Activated CD4-positive, alpha-beta memory T cell treated with anti-CD3 and anti-CD28 coated beads, Interleukin-2, amount 10 ng/mL, durations not matched to agents 7 days and 5 days (primary cell): ENCODE measurements at regions not wholly inside any gene's neighbourhood (a gene's known extent, or its start where the extent isn't known, plus 50 kb on each side); places are given as distances from the start of the nearest gene placed in this dataset.

Experiments used
- CTCF ChIA-PET: fragments of 350-600 bp; sonication (Branson Sonifier 250); formaldehyde crosslinking; loops from one replicate; lab custom pipeline; 2021; ENCODE audit warnings: antibody characterized with exemption, inconsistent platforms; lab: Charles Lee
- POLR2A ChIA-PET: fragments of 350-600 bp; sonication (Branson Sonifier 250); formaldehyde crosslinking; loops from one replicate; lab custom pipeline; 2021; ENCODE audit warnings: antibody characterized with exemption; lab: Charles Lee
- DNase-seq: peaks from one replicate; pipeline ENCODE4 v3.0.0-alpha.2; 2020
- H3K27ac Mint-ChIP-seq: one replicate; pipeline ENCODE4 v1.8.0; 2021; ENCODE audit warnings: mild to moderate bottlenecking, mixed read lengths
- H3K27me3 Mint-ChIP-seq: one replicate; pipeline ENCODE4 v1.8.0; 2021; ENCODE audit warnings: mixed read lengths
- H3K36me3 Mint-ChIP-seq: one replicate; pipeline ENCODE4 v1.8.0; 2021; ENCODE audit warnings: low read depth, mixed read lengths
- H3K4me1 Mint-ChIP-seq: one replicate; pipeline ENCODE4 v1.8.0; 2021; ENCODE audit warnings: mixed read lengths
- H3K4me3 Mint-ChIP-seq: one replicate; pipeline ENCODE4 v1.8.0; 2021; ENCODE audit warnings: mild to moderate bottlenecking, mixed read lengths
- H3K9me3 Mint-ChIP-seq: one replicate; pipeline ENCODE4 v1.8.0; 2021; ENCODE audit warnings: mixed read lengths

- CTCF ChIA-PET: no interaction called here
These were observed 240.0 kb upstream of the ADAMTSL1 start for GRCh38 chr9:18233776-18234445.

GRCh38 chr9:18235181-18235908 lies 238.6 kb upstream of the ADAMTSL1 start:
- H3K27ac Mint-ChIP-seq: no peak overlapping the region
- H3K4me1 Mint-ChIP-seq: no peaks in the 10 kb centered on the region
- H3K9me3 Mint-ChIP-seq: no peaks in the 10 kb centered on the region

More at GRCh38 chr9:18233776-18234445, 240.0 kb upstream of the ADAMTSL1 start:
- Mint-ChIP-seq H3K4me1 (no peaks in the 10 kb centered on the region), H3K9me3 (no peaks in the 10 kb centered on the region), H3K36me3 (no peaks in the 10 kb centered on the region), H3K4me3 (no peak overlapping the region), H3K27ac (no peak overlapping the region), H3K27me3 (peaks cover 2% of the 10 kb centered on the region)
- DNase-seq: no peak
- POLR2A ChIA-PET: no interaction called here

GRCh38 chr9:18236336-18236735 lies 237.6 kb upstream of the ADAMTSL1 start:
- Mint-ChIP-seq H3K36me3 (no peaks in the 10 kb centered on the region), H3K9me3 (no peaks in the 10 kb centered on the region)

More at GRCh38 chr9:18235181-18235908, 238.6 kb upstream of the ADAMTSL1 start:
- DNase-seq: no peak
- Mint-ChIP-seq H3K36me3 (no peaks in the 10 kb centered on the region), H3K4me3 (no peak overlapping the region), H3K27me3 (peaks cover 2% of the 10 kb centered on the region)
- POLR2A ChIA-PET: no interaction called here
- CTCF ChIA-PET: interaction anchor here (2.4 kb wide), 1 partner anchor 19 kb away, joined by 10 read pairs; no protein-coding TSS in a partner anchor

GRCh38 chr9:18237776-18238175 lies 236.2 kb upstream of the ADAMTSL1 start:
- Mint-ChIP-seq H3K27ac (no peak overlapping the region), H3K27me3 (peaks cover 2% of the 10 kb centered on the region), H3K36me3 (no peaks in the 10 kb centered on the region), H3K4me1 (no peaks in the 10 kb centered on the region), H3K4me3 (no peak overlapping the region), H3K9me3 (no peaks in the 10 kb centered on the region)
- ChIA-PET POLR2A (no interaction called here), CTCF (no interaction called here)
- no peak for DNase-seq

More at GRCh38 chr9:18236336-18236735, 237.6 kb upstream of the ADAMTSL1 start:
- POLR2A ChIA-PET: no interaction called here
- no peak for DNase-seq
- Mint-ChIP-seq H3K4me3 (no peak overlapping the region), H3K27me3 (peaks cover 2% of the 10 kb centered on the region), H3K27ac (no peak overlapping the region), H3K4me1 (no peaks in the 10 kb centered on the region)
- CTCF ChIA-PET: interaction anchor here (2.4 kb wide), 1 partner anchor 18 kb away, joined by 10 read pairs; no protein-coding TSS in a partner anchor

GRCh38 chr9:18238254-18238653 lies 235.7 kb upstream of the ADAMTSL1 start:
- H3K9me3 Mint-ChIP-seq: no peaks in the 10 kb centered on the region
- no peaks in the 10 kb centered on the region for H3K36me3 Mint-ChIP-seq
- H3K27me3 Mint-ChIP-seq: peaks cover 2% of the 10 kb centered on the region
- POLR2A ChIA-PET: no interaction called here
- H3K27ac Mint-ChIP-seq: no peak overlapping the region
- CTCF ChIA-PET: no interaction called here
- H3K4me3 Mint-ChIP-seq: no peak overlapping the region
- no peaks in the 10 kb centered on the region for H3K4me1 Mint-ChIP-seq
- DNase-seq: no peak

GRCh38 chr9:18238752-18239447 lies 235.1 kb upstream of the ADAMTSL1 start:
- no peaks in the 10 kb centered on the region for H3K4me1 Mint-ChIP-seq
- H3K36me3 Mint-ChIP-seq: no peaks in the 10 kb centered on the region
- CTCF ChIA-PET: interaction anchor here (1.5 kb wide), 1 partner anchor 16 kb away, joined by 3 read pairs; no protein-coding TSS in a partner anchor
- no peak overlapping the region for H3K4me3 Mint-ChIP-seq
- no peaks in the 10 kb centered on the region for H3K9me3 Mint-ChIP-seq
- POLR2A ChIA-PET: no interaction called here
- no peak for DNase-seq
- no peaks in the 10 kb centered on the region for H3K27me3 Mint-ChIP-seq
- no peak overlapping the region for H3K27ac Mint-ChIP-seq

GRCh38 chr9:18240213-18240612 lies 233.7 kb upstream of the ADAMTSL1 start:
- H3K27me3 Mint-ChIP-seq: no peaks in the 10 kb centered on the region

GRCh38 chr9:18245911-18246310 lies 228.0 kb upstream of the ADAMTSL1 start:
- H3K27ac Mint-ChIP-seq: no peak overlapping the region
- POLR2A ChIA-PET: no interaction called here
- CTCF ChIA-PET: no interaction called here
- H3K9me3 Mint-ChIP-seq: no peaks in the 10 kb centered on the region
- H3K27me3 Mint-ChIP-seq: peaks cover 2% of the 10 kb centered on the region
- H3K4me3 Mint-ChIP-seq: no peak overlapping the region
- H3K36me3 Mint-ChIP-seq: no peaks in the 10 kb centered on the region
- no peak for DNase-seq
- H3K4me1 Mint-ChIP-seq: no peaks in the 10 kb centered on the region

More at GRCh38 chr9:18240213-18240612, 233.7 kb upstream of the ADAMTSL1 start:
- Mint-ChIP-seq H3K4me1 (no peaks in the 10 kb centered on the region), H3K27ac (no peak overlapping the region), H3K9me3 (no peaks in the 10 kb centered on the region), H3K4me3 (no peak overlapping the region), H3K36me3 (no peaks in the 10 kb centered on the region)
- DNase-seq: no peak
- ChIA-PET CTCF (no interaction called here), POLR2A (no interaction called here)

- peaks cover 2% of the 10 kb centered on the region for H3K27me3 Mint-ChIP-seq
- no peak overlapping the region for H3K27ac Mint-ChIP-seq
- H3K9me3 Mint-ChIP-seq: no peaks in the 10 kb centered on the region
- ChIA-PET CTCF (no interaction called here), POLR2A (no interaction called here)
- DNase-seq: no peak
- no peak overlapping the region for H3K4me3 Mint-ChIP-seq
- no peaks in the 10 kb centered on the region for H3K36me3 Mint-ChIP-seq
- no peaks in the 10 kb centered on the region for H3K4me1 Mint-ChIP-seq
These were observed 223.9 kb upstream of the ADAMTSL1 start for GRCh38 chr9:18250053-18250452.

- ChIA-PET CTCF (interaction anchor here (0.7 to 3.9 kb wide), 10 partner anchors 11 to 813 kb away, joined by 3 to 23 read pairs (median 7); no protein-coding TSS in a partner anchor), POLR2A (no interaction called here)
- Mint-ChIP-seq H3K27me3 (peaks cover 7% of the 10 kb centered on the region), H3K4me1 (no peaks in the 10 kb centered on the region), H3K27ac (no peak overlapping the region), H3K4me3 (no peak overlapping the region), H3K36me3 (no peaks in the 10 kb centered on the region), H3K9me3 (no peaks in the 10 kb centered on the region)
- DNase-seq: no peak
These were observed 220.0 kb upstream of the ADAMTSL1 start for GRCh38 chr9:18253950-18254349.

- POLR2A ChIA-PET: no interaction called here
- H3K36me3 Mint-ChIP-seq: no peaks in the 10 kb centered on the region
- H3K4me3 Mint-ChIP-seq: no peak overlapping the region
These were observed 218.8 kb upstream of the ADAMTSL1 start for GRCh38 chr9:18255158-18255629.

GRCh38 chr9:18255747-18256146 lies 218.2 kb upstream of the ADAMTSL1 start:
- DNase-seq: no peak
- Mint-ChIP-seq H3K27me3 (peaks cover 7% of the 10 kb centered on the region), H3K36me3 (no peaks in the 10 kb centered on the region), H3K4me1 (no peaks in the 10 kb centered on the region), H3K27ac (no peak overlapping the region), H3K4me3 (no peak overlapping the region), H3K9me3 (no peaks in the 10 kb centered on the region)
- POLR2A ChIA-PET: no interaction called here
- CTCF ChIA-PET: interaction anchor here (0.5 to 3.9 kb wide), 12 partner anchors 9 to 1199 kb away, joined by 3 to 23 read pairs (median 6); no protein-coding TSS in a partner anchor

More at GRCh38 chr9:18255158-18255629, 218.8 kb upstream of the ADAMTSL1 start:
- H3K27me3 Mint-ChIP-seq: peaks cover 7% of the 10 kb centered on the region
- H3K9me3 Mint-ChIP-seq: no peaks in the 10 kb centered on the region
- no peak overlapping the region for H3K27ac Mint-ChIP-seq
- no peaks in the 10 kb centered on the region for H3K4me1 Mint-ChIP-seq
- peak; percentile 74 for DNase-seq
- CTCF ChIA-PET: interaction anchor here (0.6 to 3.9 kb wide), 21 partner anchors 10 to 1281 kb away, joined by 3 to 23 read pairs (median 4); no protein-coding TSS in a partner anchor
